Stimulated activated naive B cell treated with anti-CD40 and anti-IgM and Interleukin-4, amounts not matched to agents 10 μg/mL and 1 μg/mL and 100 μg/mL, for 72 hours (primary cell): ENCODE measurements at regions not wholly inside any gene's neighbourhood (a gene's known extent, or its start where the extent isn't known, plus 50 kb on each side); places are given as distances from the start of the nearest gene placed in this dataset.

Experiments
- ATAC-seq, 2 donors: fragments of 150-1000 bp; cut with Tn5 transposase; replicated peaks; 2 replicates each; pipeline ENCODE4 v1.10.0; 2021; ENCODE audit warnings: moderate library complexity in 1 of 2
- DNase-seq: peaks from one replicate; pipeline ENCODE4 v3.0.0; 2021
- H3K27ac Mint-ChIP-seq: one replicate; pipeline ENCODE4 v1.8.0; 2022; ENCODE audit warnings: mild to moderate bottlenecking, mixed read lengths
- H3K27me3 Mint-ChIP-seq, 2 donors: one replicate each; pipeline ENCODE4 v1.8.0; 2022; ENCODE audit warnings: mixed read lengths in 2 of 2
- H3K36me3 Mint-ChIP-seq, 2 donors: one replicate each; pipeline ENCODE4 v1.8.0; 2022; ENCODE audit warnings: mixed read lengths in 2 of 2, mild to moderate bottlenecking in 1 of 2
- H3K4me1 Mint-ChIP-seq, 2 donors: one replicate each; pipeline ENCODE4 v1.8.0; 2022; ENCODE audit warnings: mixed read lengths in 2 of 2, mild to moderate bottlenecking in 1 of 2
- H3K4me3 Mint-ChIP-seq, 2 donors: one replicate each; pipeline ENCODE4 v1.8.0; 2022; ENCODE audit warnings: mild to moderate bottlenecking in 2 of 2, mixed read lengths in 2 of 2, moderate library complexity in 1 of 2
- H3K9me3 Mint-ChIP-seq, 2 donors: one replicate each; pipeline ENCODE4 v1.8.0; 2022; ENCODE audit warnings: mixed read lengths in 2 of 2, mild to moderate bottlenecking in 1 of 2

GRCh38 chr5:2007878-2008501 is 125.3 kb upstream of the IRX4 start:
- peaks cover 5 to 10% of the 10 kb centered on the region in 2 donors for H3K27me3 Mint-ChIP-seq
- no peak overlapping the region for H3K4me3 Mint-ChIP-seq
- H3K36me3 Mint-ChIP-seq: no peaks in the 10 kb centered on the region

GRCh38 chr5:2007496-2007877 is 124.8 kb upstream of the IRX4 start:
- Mint-ChIP-seq H3K27me3 (peaks cover 5 to 10% of the 10 kb centered on the region in 2 donors), H3K9me3 (peaks cover 0 to 6% of the 10 kb centered on the region in 2 donors), H3K36me3 (no peaks in the 10 kb centered on the region), H3K27ac (no peak overlapping the region), H3K4me1 (no peaks in the 10 kb centered on the region), H3K4me3 (no peak overlapping the region)
- DNase-seq: no peak
- no peak for ATAC-seq

More at GRCh38 chr5:2007878-2008501, 125.3 kb upstream of the IRX4 start:
- DNase-seq (no peak), ATAC-seq (no peak)
- peaks cover 0 to 6% of the 10 kb centered on the region in 2 donors for H3K9me3 Mint-ChIP-seq
- H3K4me1 Mint-ChIP-seq: no peaks in the 10 kb centered on the region
- H3K27ac Mint-ChIP-seq: no peak overlapping the region

GRCh38 chr5:2006971-2007291 is 124.2 kb upstream of the IRX4 start:
- no peaks in the 10 kb centered on the region for H3K4me1 Mint-ChIP-seq
- H3K27me3 Mint-ChIP-seq: peaks cover 5 to 10% of the 10 kb centered on the region in 2 donors

GRCh38 chr5:2006193-2006970 is 123.7 kb upstream of the IRX4 start:
- no peak for ATAC-seq

More at GRCh38 chr5:2006971-2007291, 124.2 kb upstream of the IRX4 start:
- ATAC-seq (no peak), DNase-seq (no peak)
- Mint-ChIP-seq H3K27ac (no peak overlapping the region), H3K4me3 (no peak overlapping the region), H3K36me3 (no peaks in the 10 kb centered on the region), H3K9me3 (peaks cover 0 to 6% of the 10 kb centered on the region in 2 donors)

GRCh38 chr5:2005101-2006041 is 122.6 kb upstream of the IRX4 start:
- Mint-ChIP-seq H3K36me3 (no peaks in the 10 kb centered on the region), H3K27ac (no peak overlapping the region), H3K9me3 (peaks cover 0 to 6% of the 10 kb centered on the region in 2 donors), H3K27me3 (peaks cover 10% of the 10 kb centered on the region in 2 donors), H3K4me3 (no peak overlapping the region), H3K4me1 (no peaks in the 10 kb centered on the region)
- ATAC-seq: no peak
- DNase-seq: no peak

More at GRCh38 chr5:2006193-2006970, 123.7 kb upstream of the IRX4 start:
- H3K27me3 Mint-ChIP-seq: peaks cover 5 to 10% of the 10 kb centered on the region in 2 donors
- no peak overlapping the region for H3K4me3 Mint-ChIP-seq
- H3K27ac Mint-ChIP-seq: no peak overlapping the region
- DNase-seq: no peak
- peaks cover 0 to 6% of the 10 kb centered on the region in 2 donors for H3K9me3 Mint-ChIP-seq
- H3K36me3 Mint-ChIP-seq: no peaks in the 10 kb centered on the region
- no peaks in the 10 kb centered on the region for H3K4me1 Mint-ChIP-seq

- Mint-ChIP-seq H3K27ac (no peak overlapping the region), H3K36me3 (no peaks in the 10 kb centered on the region), H3K9me3 (peaks cover under 1 to 6% of the 10 kb centered on the region in 2 donors), H3K27me3 (peaks cover 10 to 12% of the 10 kb centered on the region in 2 donors), H3K4me3 (no peak overlapping the region), H3K4me1 (no peaks in the 10 kb centered on the region)
- ATAC-seq (no peak), DNase-seq (no peak)
These were observed 121.1 kb upstream of the IRX4 start for GRCh38 chr5:2003690-2004365.

GRCh38 chr5:2003206-2003605 is 120.5 kb upstream of the IRX4 start:
- Mint-ChIP-seq H3K4me1 (no peaks in the 10 kb centered on the region), H3K36me3 (no peaks in the 10 kb centered on the region), H3K27me3 (peaks cover 10 to 18% of the 10 kb centered on the region in 2 donors), H3K9me3 (peaks cover 7 to 9% of the 10 kb centered on the region in 2 donors), H3K27ac (no peak overlapping the region), H3K4me3 (no peak overlapping the region)
- DNase-seq (no peak), ATAC-seq (no peak)

- ATAC-seq: no peak
- Mint-ChIP-seq H3K27me3 (peaks cover 10 to 22% of the 10 kb centered on the region in 2 donors), H3K4me3 (no peak overlapping the region), H3K9me3 (peaks cover 11 to 14% of the 10 kb centered on the region in 2 donors), H3K27ac (no peak overlapping the region), H3K4me1 (no peaks in the 10 kb centered on the region), H3K36me3 (no peaks in the 10 kb centered on the region)
- no peak for DNase-seq
These were observed 118.6 kb upstream of the IRX4 start for GRCh38 chr5:2001300-2001699.

- no peak overlapping the region for H3K4me3 Mint-ChIP-seq
- no peak overlapping the region for H3K27ac Mint-ChIP-seq
- H3K27me3 Mint-ChIP-seq: peaks cover 10 to 22% of the 10 kb centered on the region in 2 donors
- no peaks in the 10 kb centered on the region for H3K4me1 Mint-ChIP-seq
- no peaks in the 10 kb centered on the region for H3K36me3 Mint-ChIP-seq
- DNase-seq (no peak), ATAC-seq (no peak)
- peaks cover 11 to 14% of the 10 kb centered on the region in 2 donors for H3K9me3 Mint-ChIP-seq
These were observed 117.9 kb upstream of the IRX4 start for GRCh38 chr5:2000591-2000990.

GRCh38 chr5:1999794-2000193 is 117.1 kb upstream of the IRX4 start:
- no peaks in the 10 kb centered on the region for H3K4me1 Mint-ChIP-seq
- no peak overlapping the region for H3K27ac Mint-ChIP-seq
- ATAC-seq (no peak), DNase-seq (no peak)
- H3K4me3 Mint-ChIP-seq: no peak overlapping the region
- no peaks in the 10 kb centered on the region for H3K36me3 Mint-ChIP-seq
- H3K27me3 Mint-ChIP-seq: peaks cover 10 to 22% of the 10 kb centered on the region in 2 donors
- H3K9me3 Mint-ChIP-seq: peaks cover 12% of the 10 kb centered on the region in 2 donors

- Mint-ChIP-seq H3K9me3 (peaks cover 18 to 22% of the 10 kb centered on the region in 2 donors), H3K36me3 (no peaks in the 10 kb centered on the region), H3K27ac (no peak overlapping the region), H3K4me3 (no peak overlapping the region), H3K27me3 (peaks cover 6 to 28% of the 10 kb centered on the region in 2 donors), H3K4me1 (no peaks in the 10 kb centered on the region)
- ATAC-seq (no peak), DNase-seq (no peak)
These were observed 116.1 kb upstream of the IRX4 start for GRCh38 chr5:1998716-1999317.

- H3K4me3 Mint-ChIP-seq: no peak overlapping the region
- no peak overlapping the region for H3K27ac Mint-ChIP-seq
- ATAC-seq (no peak), DNase-seq (no peak)
- H3K4me1 Mint-ChIP-seq: no peaks in the 10 kb centered on the region
- H3K9me3 Mint-ChIP-seq: peaks cover 21 to 26% of the 10 kb centered on the region in 2 donors
- H3K27me3 Mint-ChIP-seq: peaks cover under 1 to 25% of the 10 kb centered on the region in 2 donors
- no peaks in the 10 kb centered on the region for H3K36me3 Mint-ChIP-seq
These were observed 115.6 kb upstream of the IRX4 start for GRCh38 chr5:1998348-1998669.

GRCh38 chr5:1997640-1998347 is 115.1 kb upstream of the IRX4 start:
- Mint-ChIP-seq H3K27me3 (peaks cover 0 to 24% of the 10 kb centered on the region in 2 donors), H3K4me3 (no peak overlapping the region), H3K36me3 (peaks cover 0 to under 1% of the 10 kb centered on the region in 2 donors), H3K4me1 (no peaks in the 10 kb centered on the region), H3K9me3 (peaks cover 21 to 26% of the 10 kb centered on the region in 2 donors), H3K27ac (no peak overlapping the region)
- DNase-seq (no peak), ATAC-seq (no peak)
